Thoracic aorta (tissue), 2 donors: ENCODE measurements at regions not wholly inside any gene's neighbourhood (a gene's known extent, or its start where the extent isn't known, plus 50 kb on each side); places are given as distances from the start of the nearest gene placed in this dataset.

ENCODE experiments used
- ATAC-seq: fragments of 150-250 bp; one replicate; pipeline ENCODE4 v1.8.0; 2017; ENCODE audit warnings: low read depth; ENCODE audit not compliant: insufficient number of reproducible peaks, low FRiP score
- DNase-seq: peaks from one replicate; pipeline ENCODE4 v3.0.0-alpha.2; 2020; ENCODE audit warnings: low spot score
- H3K27ac ChIP-seq, 2 donors: fragments of 200-600 bp; sonication (generic); 1 replicate in 1 of 2; 2 replicates in 1 of 2; pipeline ENCODE4 v1.5.1; 2016; ENCODE audit warnings: mild to moderate bottlenecking in 2 of 2, moderate library complexity in 2 of 2
- H3K27me3 ChIP-seq: fragments of 200-600 bp; sonication (generic); replicated peaks from 2 replicates; pipeline ENCODE4 v1.6.0; 2016; ENCODE audit warnings: mild to moderate bottlenecking; ENCODE audit not compliant: insufficient read depth
- H3K36me3 ChIP-seq: fragments of 200-600 bp; sonication (generic); one replicate; pipeline ENCODE4 v1.5.1; 2016
- H3K4me1 ChIP-seq, 2 donors: fragments of 200-600 bp; sonication (generic); 1 replicate in 1 of 2; 2 replicates in 1 of 2; pipeline versions ENCODE4 v1.5.1 to v1.6.0; 2016; ENCODE audit warnings: low read depth in 2 of 2, mild to moderate bottlenecking in 1 of 2; ENCODE audit not compliant: control insufficient read depth in 1 of 2
- H3K4me3 ChIP-seq: fragments of 200-600 bp; sonication (generic); 2 replicates; pipeline ENCODE4 v1.5.1; 2016; ENCODE audit warnings: mild to moderate bottlenecking
- H3K9me3 ChIP-seq: fragments of 200-600 bp; sonication (generic); 2 replicates; pipeline ENCODE4 v1.5.1; 2016
- TF ChIP-seq, protein P1 (sequence below): fragments of 200-600 bp; sonication (generic); IDR thresholded peaks from one replicate; pipeline ENCODE4 v1.5.1; 2019; ENCODE audit warnings: antibody characterized with exemption

DNA sequence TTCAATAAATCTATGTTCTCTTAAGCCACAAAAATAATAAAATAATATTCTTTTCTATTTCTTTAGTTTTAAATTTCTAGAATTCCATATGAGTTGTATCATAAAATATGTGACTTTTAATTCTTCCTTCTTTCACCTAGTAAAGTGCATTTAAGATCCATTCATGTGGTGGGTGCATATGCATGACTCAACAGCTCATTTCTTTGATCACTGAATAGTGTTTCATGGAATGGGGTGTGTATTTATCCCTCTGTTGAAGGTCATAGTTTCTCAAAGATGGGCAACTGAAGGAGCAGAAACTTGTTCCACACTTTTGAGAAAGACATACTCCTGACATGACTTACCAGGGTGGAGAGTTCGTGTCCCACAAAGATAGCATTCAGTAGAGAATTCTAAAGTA lies 1230.3 kb upstream of the AGA start:
- no peak overlapping the region for H3K27ac ChIP-seq
- no peaks in the 10 kb centered on the region for H3K36me3 ChIP-seq
- TF ChIP-seq, protein P1, sequence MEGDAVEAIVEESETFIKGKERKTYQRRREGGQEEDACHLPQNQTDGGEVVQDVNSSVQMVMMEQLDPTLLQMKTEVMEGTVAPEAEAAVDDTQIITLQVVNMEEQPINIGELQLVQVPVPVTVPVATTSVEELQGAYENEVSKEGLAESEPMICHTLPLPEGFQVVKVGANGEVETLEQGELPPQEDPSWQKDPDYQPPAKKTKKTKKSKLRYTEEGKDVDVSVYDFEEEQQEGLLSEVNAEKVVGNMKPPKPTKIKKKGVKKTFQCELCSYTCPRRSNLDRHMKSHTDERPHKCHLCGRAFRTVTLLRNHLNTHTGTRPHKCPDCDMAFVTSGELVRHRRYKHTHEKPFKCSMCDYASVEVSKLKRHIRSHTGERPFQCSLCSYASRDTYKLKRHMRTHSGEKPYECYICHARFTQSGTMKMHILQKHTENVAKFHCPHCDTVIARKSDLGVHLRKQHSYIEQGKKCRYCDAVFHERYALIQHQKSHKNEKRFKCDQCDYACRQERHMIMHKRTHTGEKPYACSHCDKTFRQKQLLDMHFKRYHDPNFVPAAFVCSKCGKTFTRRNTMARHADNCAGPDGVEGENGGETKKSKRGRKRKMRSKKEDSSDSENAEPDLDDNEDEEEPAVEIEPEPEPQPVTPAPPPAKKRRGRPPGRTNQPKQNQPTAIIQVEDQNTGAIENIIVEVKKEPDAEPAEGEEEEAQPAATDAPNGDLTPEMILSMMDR, result no peak
- H3K4me3 ChIP-seq, result no peak overlapping the region
- ATAC-seq (no peak), DNase-seq (no peak)
- H3K4me1 ChIP-seq, result no peaks in the 10 kb centered on the region
- peaks cover 4% of the 10 kb centered on the region for H3K9me3 ChIP-seq
- no peaks in the 10 kb centered on the region for H3K27me3 ChIP-seq

DNA sequence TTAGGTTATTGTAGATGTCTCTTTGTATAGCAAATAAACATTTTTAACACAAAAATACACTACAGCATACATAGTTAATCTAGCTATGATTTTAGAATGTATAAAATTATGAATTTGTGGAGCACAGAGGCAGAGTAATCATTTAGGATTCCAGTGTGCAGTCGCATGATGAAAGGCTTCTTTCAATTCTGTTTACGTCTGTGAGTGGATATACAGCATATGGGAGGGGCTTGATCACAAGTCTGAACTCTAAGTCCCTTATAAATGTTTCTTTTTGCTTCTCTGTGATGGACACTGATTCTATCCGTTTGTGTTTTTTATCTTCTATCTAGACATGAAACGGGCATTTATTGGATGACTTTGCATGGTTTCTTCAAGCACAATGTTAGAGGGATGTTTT lies 1239.6 kb upstream of the AGA start:
- no peak overlapping the region for H3K27ac ChIP-seq
- TF ChIP-seq, protein P1, result no peak
- no peaks in the 10 kb centered on the region for H3K36me3 ChIP-seq
- H3K4me1 ChIP-seq, result no peaks in the 10 kb centered on the region
- H3K27me3 ChIP-seq, result no peaks in the 10 kb centered on the region
- H3K4me3 ChIP-seq, result no peak overlapping the region
- DNase-seq (no peak), ATAC-seq (no peak)
- no peaks in the 10 kb centered on the region for H3K9me3 ChIP-seq

DNA sequence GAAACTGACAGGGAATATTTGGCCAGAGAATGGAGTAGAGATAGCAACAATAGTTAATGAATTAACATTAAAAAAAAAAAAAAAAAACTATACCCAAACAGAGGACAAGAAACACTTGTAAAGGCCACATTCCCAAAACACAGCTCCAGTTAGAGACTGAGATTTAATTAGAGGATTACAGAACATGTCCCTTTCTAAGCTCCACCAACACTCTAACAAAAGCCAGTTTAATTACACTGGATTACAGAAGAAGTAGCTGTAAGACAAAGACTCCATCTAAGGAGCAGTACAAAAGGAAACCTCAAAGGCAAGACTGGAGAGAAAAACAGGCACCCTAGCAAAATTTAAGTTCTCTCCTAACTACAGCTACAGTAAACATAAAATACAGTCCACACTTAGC lies 1247.7 kb upstream of the AGA start:
- DNase-seq, result no peak
- H3K4me1 ChIP-seq, result no peaks in the 10 kb centered on the region
- no peak overlapping the region for H3K4me3 ChIP-seq
- TF ChIP-seq, protein P1, result no peak
- H3K27me3 ChIP-seq, result no peaks in the 10 kb centered on the region
- H3K9me3 ChIP-seq, result no peaks in the 10 kb centered on the region
- H3K36me3 ChIP-seq, result no peaks in the 10 kb centered on the region
- no peak overlapping the region for H3K27ac ChIP-seq
- no peak for ATAC-seq

DNA sequence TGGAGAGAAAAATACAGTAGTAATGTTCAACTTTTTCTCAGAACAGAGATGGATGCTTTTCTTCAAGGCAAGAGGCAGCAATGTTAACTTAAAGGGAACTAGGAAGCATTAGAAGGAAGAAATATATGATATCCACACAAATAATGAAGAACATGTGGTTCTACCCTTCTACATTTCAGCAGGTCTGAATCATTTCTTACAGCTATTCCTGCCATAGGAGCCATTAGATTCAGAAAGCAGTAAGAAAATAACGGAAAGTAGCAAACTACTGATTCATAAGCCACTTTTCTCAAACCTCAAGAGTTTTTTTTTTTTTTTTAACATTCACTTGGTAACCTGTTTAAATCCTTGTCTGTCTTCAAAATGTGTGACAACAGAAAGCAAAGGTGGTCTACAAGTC lies 1251.6 kb upstream of the AGA start:
- ATAC-seq (no peak), DNase-seq (no peak)
- TF ChIP-seq, protein P1, result no peak

DNA sequence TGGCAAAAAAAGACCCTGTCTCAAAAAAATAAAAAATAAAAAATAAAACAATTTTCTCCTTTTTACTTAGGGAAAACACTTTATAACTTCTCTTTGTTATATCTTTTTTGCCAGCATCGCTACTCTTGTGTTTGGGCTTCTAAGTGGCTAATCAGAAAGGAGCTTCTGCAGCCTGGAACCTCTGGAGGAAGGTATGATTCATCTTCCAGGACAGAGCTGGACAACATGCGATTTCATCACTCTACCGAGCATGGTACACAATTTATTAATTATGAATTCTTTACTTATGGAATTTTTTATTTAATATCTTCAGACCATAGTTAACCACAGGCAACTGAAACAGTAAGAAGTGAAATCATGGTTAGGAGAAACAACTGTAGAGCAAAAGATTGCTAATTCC lies 1254.3 kb upstream of the AGA start:
- H3K27ac ChIP-seq, result no peak overlapping the region
- TF ChIP-seq, protein P1, result no peak
- no peaks in the 10 kb centered on the region for H3K27me3 ChIP-seq
- ATAC-seq, result no peak
- no peaks in the 10 kb centered on the region for H3K4me1 ChIP-seq
- no peaks in the 10 kb centered on the region for H3K9me3 ChIP-seq
- no peak overlapping the region for H3K4me3 ChIP-seq
- no peak for DNase-seq
- no peaks in the 10 kb centered on the region for H3K36me3 ChIP-seq

More for the DNA sequence above, 1251.6 kb upstream of the AGA start:
- H3K9me3 ChIP-seq, result no peaks in the 10 kb centered on the region
- no peaks in the 10 kb centered on the region for H3K4me1 ChIP-seq
- H3K27me3 ChIP-seq, result no peaks in the 10 kb centered on the region
- H3K4me3 ChIP-seq, result no peak overlapping the region
- no peaks in the 10 kb centered on the region for H3K36me3 ChIP-seq
- H3K27ac ChIP-seq, result no peak overlapping the region
